ENCODE measurements at regions not wholly inside any gene's neighbourhood (a gene's known extent, or its start where the extent isn't known, plus 50 kb on each side); places are given as distances from the start of the nearest gene placed in this dataset.

DNA sequence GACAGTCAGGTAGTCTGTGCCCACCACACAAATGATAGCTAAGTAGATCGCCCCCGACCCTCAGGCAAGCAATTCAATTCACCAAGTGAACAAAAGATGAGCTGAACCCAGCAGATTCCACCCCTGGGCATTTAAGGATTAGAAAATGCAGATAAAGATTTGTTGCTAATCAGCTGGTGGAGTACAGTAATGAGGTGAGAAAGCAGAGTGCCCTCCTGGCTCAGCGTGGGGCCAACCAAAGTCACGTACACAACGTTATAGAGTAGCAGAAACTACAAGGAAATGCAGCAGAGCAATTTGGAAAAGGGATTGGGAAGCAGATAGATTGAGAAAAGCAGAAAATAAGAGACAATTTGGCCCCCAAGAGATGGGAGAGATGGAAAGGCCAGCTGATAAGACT lies 91.2 kb downstream of the SOX9 start:
- Mint-ChIP-seq H3K27ac (no peak overlapping the region), H3K4me3 (no peak overlapping the region), H3K36me3 (no peaks in the 10 kb centered on the region), H3K9me3 (peaks cover 5% of the 10 kb centered on the region; the same call in 1 of the 2 replicates), H3K4me1 (peaks cover 20% of the 10 kb centered on the region), H3K27me3 (ENCODE audit: low read depth) (peaks cover 14% of the 10 kb centered on the region)
- DNase-seq (ENCODE audit: low spot score): no peak
- TF ChIP-seq ZBTB43 (CRISPR knock-in tag; IDR thresholded peaks at IDR 0.05): no peak
- no peak for ATAC-seq
- ChIA-PET POLR2A (no interaction called here), CTCF (no interaction called here)

DNA sequence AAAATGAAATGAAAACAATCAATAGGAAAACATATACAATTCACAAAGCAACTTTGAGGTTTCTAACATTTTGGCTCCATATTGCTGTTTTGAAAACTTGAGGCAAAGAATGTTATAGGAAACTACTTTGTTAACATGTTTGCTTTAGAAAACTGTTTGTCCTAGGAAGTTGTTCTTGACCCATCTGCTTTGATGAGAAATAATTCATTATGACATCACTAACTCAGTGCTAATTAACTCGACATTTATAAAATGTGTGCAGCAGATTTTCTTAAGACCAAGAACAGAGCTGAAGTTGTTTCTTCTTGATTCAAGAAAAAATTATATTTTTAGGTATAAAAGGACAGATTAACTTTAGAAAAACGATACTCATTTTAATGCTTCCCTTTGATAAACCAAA lies 94.7 kb downstream of the SOX9 start:
- Mint-ChIP-seq H3K4me1 (peaks cover 26% of the 10 kb centered on the region), H3K27ac (no peak overlapping the region), H3K27me3 (ENCODE audit: low read depth) (peaks cover 45% of the 10 kb centered on the region), H3K4me3 (no peak overlapping the region), H3K36me3 (no peaks in the 10 kb centered on the region), H3K9me3 (peaks cover 5% of the 10 kb centered on the region; the same call in 1 of the 2 replicates)
- ChIA-PET POLR2A (no interaction called here), CTCF (no interaction called here)
- TF ChIP-seq KAT7 (CRISPR knock-in tag; IDR thresholded peaks at IDR 0.05; ENCODE audit: borderline replicate concordance): no peak
- no peak for TF ChIP-seq ZNF232 (CRISPR knock-in tag; IDR thresholded peaks at IDR 0.05)
- no peak for TF ChIP-seq CREB1 (CRISPR knock-in tag; IDR thresholded peaks at IDR 0.05)
- no peak for TF ChIP-seq NFE2L1 (CRISPR knock-in tag; IDR thresholded peaks at IDR 0.05)
- no peak for TF ChIP-seq FOXP4 (CRISPR knock-in tag; IDR thresholded peaks at IDR 0.05)
- no peak for TF ChIP-seq MYBL2 (CRISPR knock-in tag; IDR thresholded peaks at IDR 0.05)
- TF ChIP-seq NR2C2 (CRISPR knock-in tag; IDR thresholded peaks at IDR 0.05): no peak
- TF ChIP-seq FOXK1 (CRISPR knock-in tag; IDR thresholded peaks at IDR 0.05): no peak
- no peak for TF ChIP-seq CBFB (CRISPR knock-in tag; IDR thresholded peaks at IDR 0.05; ENCODE audit: low read depth)
- TF ChIP-seq, protein P1, sequence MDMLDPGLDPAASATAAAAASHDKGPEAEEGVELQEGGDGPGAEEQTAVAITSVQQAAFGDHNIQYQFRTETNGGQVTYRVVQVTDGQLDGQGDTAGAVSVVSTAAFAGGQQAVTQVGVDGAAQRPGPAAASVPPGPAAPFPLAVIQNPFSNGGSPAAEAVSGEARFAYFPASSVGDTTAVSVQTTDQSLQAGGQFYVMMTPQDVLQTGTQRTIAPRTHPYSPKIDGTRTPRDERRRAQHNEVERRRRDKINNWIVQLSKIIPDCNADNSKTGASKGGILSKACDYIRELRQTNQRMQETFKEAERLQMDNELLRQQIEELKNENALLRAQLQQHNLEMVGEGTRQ (CRISPR knock-in tag; IDR thresholded peaks at IDR 0.05): no peak
- ATAC-seq (no peak), DNase-seq (ENCODE audit: low spot score) (no peak)

GRCh38 chr17:72215928-72216327 lies 95.1 kb downstream of the SOX9 start:
- H3K4me1 Mint-ChIP-seq: peaks cover 30% of the 10 kb centered on the region
- H3K36me3 Mint-ChIP-seq: no peaks in the 10 kb centered on the region
- ATAC-seq: no peak
- no peak for TF ChIP-seq ZNF532 (CRISPR knock-in tag; IDR thresholded peaks at IDR 0.05; ENCODE audit: borderline replicate concordance)
- TF ChIP-seq GRHL2 (CRISPR knock-in tag; IDR thresholded peaks at IDR 0.05; ENCODE audit: insufficient replicate concordance, severe bottlenecking): no peak
- TF ChIP-seq MAX (CRISPR knock-in tag; IDR thresholded peaks at IDR 0.05): no peak
- TF ChIP-seq, protein P1 (CRISPR knock-in tag; IDR thresholded peaks at IDR 0.05): no peak
- TF ChIP-seq, protein P2, sequence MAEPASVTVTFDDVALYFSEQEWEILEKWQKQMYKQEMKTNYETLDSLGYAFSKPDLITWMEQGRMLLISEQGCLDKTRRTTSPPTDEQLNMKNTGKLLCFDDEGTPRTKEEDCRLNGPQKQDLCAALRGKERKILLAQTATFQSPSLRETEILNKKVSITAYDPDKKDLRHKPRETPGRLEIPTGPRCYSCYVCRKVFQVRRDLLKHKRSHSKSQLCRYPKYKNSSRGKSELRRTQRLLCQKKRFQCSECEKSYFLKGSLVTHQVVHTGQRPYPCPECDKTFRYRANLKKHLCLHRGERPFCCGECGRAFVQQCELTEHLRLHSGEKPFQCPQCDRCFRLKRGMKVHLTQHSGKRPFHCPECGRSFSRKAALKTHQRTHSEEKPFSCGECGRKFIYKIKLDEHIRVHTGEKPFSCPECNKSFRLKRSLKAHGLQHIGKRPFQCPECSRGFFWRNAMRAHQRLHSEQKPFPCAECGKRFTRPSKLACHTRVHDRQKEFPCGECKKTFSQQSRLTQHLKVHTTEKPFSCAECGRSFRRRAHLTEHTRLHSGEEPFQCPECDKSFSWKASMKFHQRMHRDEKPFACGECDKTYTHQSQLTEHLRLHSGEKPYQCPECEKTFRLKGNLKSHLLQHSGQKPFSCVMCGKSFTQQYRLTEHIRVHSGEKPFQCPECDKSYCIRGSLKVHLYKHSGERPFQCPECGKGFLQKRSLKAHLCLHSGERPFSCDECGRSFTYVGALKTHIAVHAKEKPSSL (CRISPR knock-in tag; conservative IDR thresholded peaks at IDR 0.05): no peak
- TF ChIP-seq TEAD1 (CRISPR knock-in tag; IDR thresholded peaks at IDR 0.05): no peak
- no peak for TF ChIP-seq NR2C2 (CRISPR knock-in tag; IDR thresholded peaks at IDR 0.05)
- TF ChIP-seq E2F1 (CRISPR knock-in tag; IDR thresholded peaks at IDR 0.05): no peak
- TF ChIP-seq TEAD4 (CRISPR knock-in tag; IDR thresholded peaks at IDR 0.05): no peak
- H3K27me3 Mint-ChIP-seq (ENCODE audit: low read depth): peaks cover 49% of the 10 kb centered on the region
- H3K27ac Mint-ChIP-seq: no peak overlapping the region
- H3K9me3 Mint-ChIP-seq: peaks cover 5% of the 10 kb centered on the region; the same call in 1 of the 2 replicates
- H3K4me3 Mint-ChIP-seq: no peak overlapping the region
- POLR2A ChIA-PET: no interaction called here
- CTCF ChIA-PET: no interaction called here
- DNase-seq (ENCODE audit: low spot score): no peak

Data from WTC11 (cell line).